NCI-H524 (cell line): ENCODE measurements at regions not wholly inside any gene's neighbourhood (a gene's known extent, or its start where the extent isn't known, plus 50 kb on each side); places are given as distances from the start of the nearest gene placed in this dataset.

ENCODE experiments used
- DNase-seq, 2 experiments: peaks; one replicate each; lab custom pipeline; 2025; lab: John Stamatoyannopoulos, UW

GRCh38 chr1:232477728-232478127 is 152.2 kb downstream of the SIPA1L2 start:
- DNase-seq, result peak in 1 of 2 experiments; percentile 43

DNA sequence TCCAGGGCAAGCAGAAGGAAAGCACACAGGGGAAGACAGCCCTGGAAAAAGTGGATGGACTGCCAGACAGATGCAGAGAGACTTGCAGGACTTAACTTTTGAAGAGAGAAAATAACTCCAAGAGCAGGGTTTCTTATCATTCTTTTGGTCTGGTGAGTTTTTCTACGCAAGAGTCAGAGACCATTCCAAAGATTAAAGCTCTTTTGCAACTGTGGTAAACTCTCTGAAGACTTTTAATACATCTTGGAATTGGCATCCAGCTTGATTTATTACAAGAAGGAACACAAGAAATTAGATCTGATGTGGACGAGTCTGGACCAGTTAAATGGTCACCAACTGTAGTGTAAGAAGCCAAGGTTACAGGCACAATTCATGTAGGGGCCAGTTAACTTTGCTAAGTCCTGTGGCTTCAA is 153.4 kb downstream of the SIPA1L2 start:
- no peak for DNase-seq

DNA sequence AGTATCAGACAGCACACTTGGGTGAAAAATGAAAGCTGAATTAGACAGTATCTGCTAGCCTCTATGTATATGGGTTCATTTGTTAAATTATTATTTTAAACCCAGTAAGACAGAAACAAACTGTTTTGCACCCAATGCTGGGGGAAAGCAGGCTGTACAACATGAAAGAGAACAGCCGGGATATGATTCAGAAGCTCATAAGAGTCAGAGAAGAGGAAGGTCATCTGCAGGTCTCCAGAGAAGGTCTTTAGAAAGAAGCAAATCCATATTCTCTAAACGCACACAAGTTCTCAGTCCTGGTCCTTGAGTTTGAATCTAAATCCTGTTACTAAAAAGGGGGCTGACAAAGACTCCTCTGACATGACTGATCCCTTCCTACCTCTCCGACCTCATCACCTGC is 155.1 kb downstream of the SIPA1L2 start:
- no peak for DNase-seq

DNA sequence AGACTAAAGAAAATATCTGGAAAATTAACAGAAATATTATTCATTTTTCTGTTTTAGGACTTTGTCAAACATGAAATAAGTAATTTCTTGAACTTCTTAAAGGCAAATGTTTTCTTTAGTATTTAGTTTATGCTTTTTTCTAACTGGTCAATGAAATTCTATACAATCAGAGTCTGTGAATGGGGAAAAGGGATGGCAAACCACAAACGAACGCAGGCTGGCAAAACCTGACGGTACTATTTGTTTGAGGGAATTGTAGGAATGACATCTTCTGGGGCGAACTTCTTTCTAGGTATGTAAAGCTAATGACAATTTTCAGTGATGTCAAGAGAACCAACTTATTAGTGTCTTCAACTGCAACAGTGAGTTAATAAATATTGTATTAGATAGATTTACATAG is 156.0 kb downstream of the SIPA1L2 start:
- DNase-seq, result no peak

DNA sequence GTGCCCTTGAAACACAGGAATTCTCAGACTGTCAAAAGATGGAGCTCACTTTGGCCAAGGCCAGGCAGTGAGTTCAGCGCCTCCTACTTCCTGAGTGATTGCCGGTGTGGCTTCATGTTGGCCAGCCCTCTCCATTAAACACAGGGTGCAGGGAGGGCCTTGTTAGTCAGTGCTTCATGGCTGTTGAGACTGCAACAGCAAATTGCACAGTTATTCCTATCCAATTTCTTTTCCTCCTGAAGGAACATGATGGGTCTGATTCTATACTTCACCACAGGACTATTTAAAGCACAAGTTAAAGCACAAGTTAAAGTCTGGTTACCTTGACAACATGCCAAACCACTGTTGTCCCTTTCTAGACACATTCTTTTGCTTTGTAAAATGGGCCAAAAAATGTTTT is 156.6 kb downstream of the SIPA1L2 start:
- no peak for DNase-seq

DNA sequence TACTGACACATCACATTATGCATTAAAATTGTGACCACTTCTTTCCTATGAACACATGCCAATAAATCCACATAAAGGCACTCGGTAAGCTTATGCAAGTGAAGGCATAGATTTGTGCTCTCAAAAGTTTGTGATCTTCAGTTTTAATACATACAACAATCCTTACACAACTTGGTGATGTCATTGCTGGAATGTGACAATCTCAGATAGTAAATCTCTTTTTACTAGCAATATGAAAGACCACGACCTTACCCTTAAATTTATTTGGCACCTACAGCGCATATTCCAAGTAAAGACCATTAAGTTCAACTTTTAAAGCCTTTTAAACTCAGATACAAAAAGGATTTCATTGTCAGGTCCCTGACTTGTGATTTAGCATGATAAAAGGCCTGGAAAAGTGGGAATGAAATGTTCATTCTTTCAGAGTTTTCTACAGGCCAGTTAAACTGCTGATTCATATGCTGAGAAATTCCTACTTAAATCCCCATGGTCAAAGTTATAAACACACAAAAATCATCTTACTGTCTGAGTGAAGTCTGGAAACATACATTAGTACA is 157.4 kb downstream of the SIPA1L2 start:
- DNase-seq, result no peak

DNA sequence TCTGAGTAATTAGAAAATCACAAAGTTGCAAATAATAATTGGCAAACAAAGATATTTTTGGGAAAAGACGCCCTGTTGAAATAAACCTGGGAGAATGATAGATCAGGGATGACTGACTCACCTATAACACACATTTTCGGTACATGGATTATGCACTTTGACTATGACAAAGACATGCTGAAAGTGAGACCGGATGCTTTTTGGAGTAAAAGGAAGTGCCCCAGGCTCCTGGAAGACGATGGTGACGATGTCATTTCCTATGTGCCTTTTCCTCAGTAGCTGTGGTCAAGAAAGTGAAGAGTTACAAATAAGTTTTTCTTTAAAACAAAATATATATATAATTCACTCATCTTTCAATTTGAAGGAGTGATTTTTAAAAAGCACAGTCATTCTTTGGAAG is 158.7 kb downstream of the SIPA1L2 start:
- DNase-seq, result no peak

DNA sequence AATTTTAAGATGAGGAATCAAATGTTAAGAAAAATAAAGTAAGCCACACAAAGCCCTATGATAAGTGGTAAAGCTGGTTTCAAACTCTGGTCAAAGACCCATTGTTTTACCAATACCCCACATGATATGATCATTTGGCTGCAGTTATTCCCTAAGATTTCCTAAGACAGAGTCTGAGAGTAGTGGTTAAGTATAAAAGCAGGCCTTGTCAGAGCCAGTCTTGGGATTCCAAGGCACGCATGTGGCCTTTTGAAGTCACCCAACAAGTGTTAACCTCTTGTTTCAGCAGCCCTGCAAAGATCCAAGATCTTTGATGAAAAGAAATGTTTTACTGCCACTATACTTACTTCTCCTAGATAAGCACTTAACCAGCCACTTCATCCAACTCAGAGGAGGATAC is 159.2 kb downstream of the SIPA1L2 start:
- no peak for DNase-seq

DNA sequence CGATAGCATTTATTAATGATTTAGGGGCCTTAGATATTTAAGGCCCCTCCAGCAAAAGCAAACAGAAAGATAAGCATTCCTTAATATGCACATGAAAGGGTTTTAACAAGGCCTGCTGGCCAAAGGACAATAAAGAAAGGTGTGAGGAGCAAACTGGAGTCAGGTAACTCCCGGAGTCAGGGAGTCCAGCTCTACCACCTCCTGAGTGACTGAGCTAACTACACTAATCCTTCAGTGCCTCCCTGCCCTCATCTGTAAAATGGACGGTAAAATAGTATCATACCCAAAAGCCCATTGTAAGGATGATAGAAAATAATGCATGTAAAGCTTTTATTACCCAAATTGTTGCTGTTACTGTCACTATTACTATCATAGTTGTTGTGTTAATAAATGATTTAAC is 161.7 kb downstream of the SIPA1L2 start:
- DNase-seq, result no peak

DNA sequence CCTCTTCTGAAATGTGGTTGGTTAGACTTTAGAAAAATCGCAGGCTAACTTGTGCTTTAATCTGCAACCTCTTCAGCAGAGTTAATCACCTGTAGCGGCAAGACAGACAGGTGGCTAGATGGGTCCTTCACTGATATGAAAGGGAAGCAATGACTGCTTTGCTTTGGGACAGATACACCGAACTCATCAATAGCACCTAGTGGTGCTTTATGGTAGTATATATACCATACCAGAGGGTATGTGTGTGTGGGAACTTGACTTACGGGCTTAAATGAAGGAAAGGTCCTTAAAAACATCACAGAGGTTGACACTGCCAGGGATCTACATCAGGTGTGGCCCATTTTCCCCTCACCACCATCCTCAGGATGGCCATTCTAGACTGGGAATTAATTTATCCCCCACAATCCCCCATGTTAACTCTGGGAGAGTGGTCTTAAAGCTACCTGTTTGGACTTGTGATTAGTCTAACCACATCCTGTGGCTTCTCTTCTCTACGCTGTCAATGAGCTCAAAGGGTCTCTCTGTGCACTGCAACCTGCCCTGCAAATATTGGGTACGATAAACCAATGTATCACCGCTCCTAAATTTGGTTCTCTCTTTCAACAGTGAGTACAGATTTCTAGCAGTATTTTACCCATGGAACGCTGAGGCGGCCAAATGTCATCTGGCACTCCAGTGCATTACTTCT is 162.7 kb downstream of the SIPA1L2 start:
- peak in 1 of 2 experiments; percentile 11 for DNase-seq

GRCh38 chr1:232464325-232464724 is 165.6 kb downstream of the SIPA1L2 start:
- DNase-seq, result no peak

DNA sequence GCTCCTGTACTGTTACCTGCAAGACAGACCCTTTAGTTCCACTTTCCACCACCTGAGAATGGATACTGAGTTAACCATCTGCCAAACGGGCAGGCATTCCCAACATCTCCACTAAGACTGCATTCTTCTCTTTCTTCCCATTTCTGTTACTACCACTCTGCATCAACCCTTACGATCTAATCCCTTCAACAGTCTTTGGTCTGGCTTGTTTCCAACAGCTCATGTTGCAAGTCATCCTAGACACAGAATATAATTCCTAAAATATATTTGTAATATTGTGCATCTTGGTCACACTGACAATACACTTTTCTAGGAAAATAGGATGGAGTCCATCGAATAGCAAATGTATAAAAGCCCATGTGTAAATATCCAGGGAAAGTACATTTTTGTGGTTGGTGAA is 166.7 kb downstream of the SIPA1L2 start:
- peak; percentile 27 to 53 for DNase-seq

DNA sequence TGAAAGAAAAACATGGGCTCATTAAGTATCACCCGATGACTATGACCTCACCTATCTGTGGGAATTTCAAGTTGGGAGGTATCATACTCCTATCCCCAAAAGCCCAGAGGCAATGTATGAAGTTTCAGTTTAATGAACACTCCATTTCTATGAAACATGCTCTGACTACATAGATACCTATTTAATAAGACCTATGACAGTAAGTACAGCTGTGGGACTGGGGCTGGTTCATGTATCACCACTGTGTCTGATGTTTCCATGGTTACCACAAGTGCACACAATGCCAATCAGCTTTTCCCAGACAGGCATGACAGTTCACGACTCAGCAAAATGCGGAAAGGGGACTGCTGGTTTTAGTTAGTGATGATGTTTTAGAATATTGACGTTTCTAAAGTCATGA is 167.7 kb downstream of the SIPA1L2 start:
- DNase-seq, result peak in 1 of 2 experiments; percentile 45

DNA sequence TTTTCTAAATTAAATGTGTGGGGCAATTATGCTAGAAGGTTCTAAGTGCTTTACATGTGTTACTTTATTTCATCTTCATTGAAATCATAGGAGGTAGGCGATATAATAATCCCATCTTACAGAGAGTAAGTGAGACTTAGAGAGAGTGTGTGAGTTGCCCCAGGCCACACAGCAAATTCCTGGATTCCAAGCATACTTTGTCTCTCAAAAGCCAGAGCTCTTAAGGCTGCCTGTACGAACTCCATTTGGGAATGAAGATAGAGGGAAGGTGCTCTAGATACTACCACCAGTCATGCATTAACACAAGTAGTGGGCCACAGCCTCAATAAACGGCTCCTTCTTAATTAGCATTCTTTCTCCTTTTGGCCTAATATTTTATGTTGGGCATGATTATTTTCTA is 170.1 kb downstream of the SIPA1L2 start:
- no peak for DNase-seq

- DNase-seq, result no peak
Observed at GRCh38 chr1:232459087-232459486, 170.8 kb downstream of the SIPA1L2 start.

DNA sequence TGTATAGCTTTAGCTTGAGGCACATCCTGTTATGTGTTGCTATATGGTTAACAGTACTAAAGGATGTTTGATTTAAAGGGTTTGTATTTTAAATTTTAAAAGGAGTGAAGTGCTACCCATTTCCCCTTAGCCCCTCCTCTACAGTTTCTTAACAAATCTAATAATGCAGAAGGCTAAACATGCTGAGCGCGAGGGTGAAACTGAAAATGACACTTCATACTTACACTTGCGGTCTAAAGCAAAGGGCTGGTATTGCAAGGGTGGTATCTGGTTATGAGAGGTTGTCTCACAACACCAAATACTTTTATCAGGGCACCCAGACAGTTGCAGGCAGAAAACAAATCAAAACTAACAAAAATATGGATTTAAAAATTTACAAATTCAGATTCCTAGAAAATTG is 172.3 kb downstream of the SIPA1L2 start:
- no peak for DNase-seq

- no peak for DNase-seq
Observed at GRCh38 chr1:232456714-232457113, 173.2 kb downstream of the SIPA1L2 start.

DNA sequence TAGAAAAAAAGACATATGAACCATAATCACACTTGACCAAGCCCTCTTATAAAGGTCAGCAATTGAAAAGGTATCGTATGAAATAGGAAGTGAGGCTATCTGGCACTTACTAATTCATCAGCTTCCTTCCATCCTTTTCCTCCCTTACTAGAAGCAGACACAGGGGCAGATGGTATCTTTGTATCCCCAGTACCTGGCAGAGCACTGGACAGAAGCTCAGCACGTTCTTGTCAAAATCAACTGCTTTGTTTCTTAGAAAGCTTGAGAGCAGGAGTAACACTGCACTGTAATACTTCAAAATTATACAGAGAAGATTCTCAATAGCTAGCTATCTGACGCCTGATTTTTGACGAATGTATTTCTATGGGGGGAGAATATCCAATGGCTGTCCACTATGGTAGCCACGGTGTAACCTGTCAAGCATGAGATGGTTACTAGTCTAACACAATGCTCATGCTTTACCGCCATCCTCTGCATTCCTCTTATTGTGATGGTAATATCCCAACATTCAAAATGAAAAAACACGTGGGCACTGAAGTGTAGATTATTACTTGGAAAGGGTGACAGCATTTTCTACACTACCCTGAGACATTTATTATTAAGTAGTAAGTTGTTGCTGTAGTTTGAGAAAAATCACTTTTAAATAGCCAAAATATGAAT is 175.6 kb downstream of the SIPA1L2 start:
- peak in 1 of 2 experiments; percentile 3 for DNase-seq

DNA sequence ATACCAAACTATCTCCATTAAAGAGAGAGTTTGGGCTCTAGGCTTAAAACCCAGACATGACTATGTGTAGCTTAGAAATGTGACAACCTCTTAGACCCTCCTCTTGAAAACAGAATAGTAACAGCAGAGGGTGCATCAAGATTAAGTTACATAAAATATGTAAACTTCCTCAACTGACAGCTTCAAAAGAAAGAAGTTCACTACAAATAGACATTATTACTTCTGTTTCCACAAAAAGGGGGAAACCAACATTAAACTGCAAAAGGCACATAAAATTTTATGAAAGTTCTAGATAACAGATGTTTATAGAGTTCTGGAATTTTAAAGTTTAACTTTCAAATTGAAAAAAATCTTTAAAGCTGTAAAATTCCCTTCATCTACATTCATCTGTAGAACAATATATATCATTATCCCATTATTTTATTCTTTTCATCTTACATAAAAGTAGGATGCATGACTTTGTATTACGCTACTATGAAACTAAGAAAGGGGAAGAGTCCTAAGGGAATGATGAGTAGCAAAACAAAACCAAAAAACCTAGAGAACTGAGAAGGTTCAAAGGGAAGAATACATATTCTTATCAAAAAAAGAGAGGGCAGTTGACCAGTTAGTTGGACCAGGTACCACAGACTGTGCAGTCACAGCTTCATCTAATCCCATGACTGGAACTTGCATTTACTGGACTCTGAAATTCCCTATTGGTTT is 177.0 kb downstream of the SIPA1L2 start:
- no peak for DNase-seq

DNA sequence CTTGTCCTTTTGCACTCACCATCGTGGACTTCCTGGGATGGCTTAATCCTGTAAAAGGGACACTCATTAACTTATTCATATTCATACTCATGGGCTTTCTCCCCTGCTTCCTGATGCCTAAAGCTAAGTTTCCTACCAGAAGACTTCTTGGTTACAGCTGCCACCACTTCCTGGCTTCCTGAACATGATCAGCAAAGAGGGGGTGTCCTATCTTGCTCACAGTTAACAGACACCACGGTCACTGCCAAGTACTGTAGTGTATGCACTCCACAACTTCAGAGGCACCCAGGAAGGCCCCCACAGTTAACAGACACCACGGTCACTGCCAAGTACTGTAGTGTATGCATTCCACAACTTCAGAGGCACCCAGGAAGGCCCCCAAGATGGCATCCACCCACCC is 177.8 kb downstream of the SIPA1L2 start:
- no peak for DNase-seq

DNA sequence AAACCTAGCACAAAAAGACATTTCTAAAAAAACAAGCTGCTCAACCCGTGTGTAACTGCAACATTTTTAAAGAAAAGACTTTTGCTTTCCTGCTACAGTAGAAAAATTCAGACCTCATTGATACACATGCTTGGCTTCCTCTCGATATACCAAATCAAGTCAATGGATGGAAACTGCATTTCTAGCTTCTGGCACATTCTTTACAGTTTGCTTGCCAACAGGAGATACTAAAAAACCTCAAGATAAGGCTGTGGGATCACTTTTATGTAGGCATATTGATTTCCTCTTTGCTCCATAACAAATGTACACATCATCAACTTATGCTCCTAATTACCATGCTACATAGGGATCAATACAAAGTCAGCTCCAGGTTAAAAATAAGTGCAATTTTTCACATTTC is 178.4 kb downstream of the SIPA1L2 start:
- DNase-seq, result no peak

DNA sequence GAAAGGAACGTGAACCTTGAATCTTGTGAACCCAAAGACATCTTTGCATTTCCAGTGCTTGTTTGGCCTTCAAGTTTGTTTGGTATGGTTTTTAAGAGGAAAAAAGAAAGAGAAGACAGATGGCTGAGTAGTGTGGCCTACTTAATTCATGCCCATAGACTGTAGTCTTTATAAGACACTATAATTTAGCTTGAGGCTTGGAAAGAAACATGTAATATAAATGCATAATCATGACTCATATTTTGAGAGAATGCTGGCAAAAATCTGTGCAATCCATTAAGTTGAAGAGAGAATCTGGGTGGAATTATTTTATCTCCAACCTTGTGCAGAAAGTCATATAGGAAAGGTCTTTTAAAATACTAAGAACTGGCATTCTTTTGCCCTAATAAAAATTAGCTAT is 179.3 kb downstream of the SIPA1L2 start:
- no peak for DNase-seq

- DNase-seq, result no peak
Observed at GRCh38 chr1:232447125-232447524, 182.8 kb downstream of the SIPA1L2 start.
